Heart left ventricle (tissue), 13 donors: ENCODE measurements at regions not wholly inside any gene's neighbourhood (a gene's known extent, or its start where the extent isn't known, plus 50 kb on each side); places are given as distances from the start of the nearest gene placed in this dataset.

ENCODE experiments used
- CTCF ChIP-seq, 12 donors: fragments of 200-600 bp; sonication (generic) in 4 of 12; IDR thresholded peaks; one replicate each; pipeline versions ENCODE4 v1.5.0 to v1.8.0; 2018 to 2022; ENCODE audit warnings: antibody characterized with exemption in 12 of 12, mild to moderate bottlenecking in 5 of 12
- POLR2A ChIP-seq, 2 donors: fragments of 450-650 bp; IDR thresholded peaks; one replicate each; pipeline ENCODE4 v1.6.1; 2017; ENCODE audit warnings: antibody characterized with exemption in 2 of 2, mild to moderate bottlenecking in 2 of 2, moderate library complexity in 2 of 2
- donor health status: ischemic (EF 13 %, LVEDD 7.1; RV severe dilation, severe dysfunction).
- donor health status: DM: no; HTN: yes; CAD: no.
- donor health status: DM: no; HTN: no; CAD: no.
- donor health status: ischemic (EF 25% LVEDD 6.9; RV normal size, moderate dysfunction).
- donor health status: ischemic (EF 25% LVEDD 5.7; RV mildly dilated, moderate dysfunction).
- donor health status: ischemic (EF 35%, LVEDD 5.7; RV mildly dilated, moderate dysfunction).
- donor health status: nonischemic (EF 11% LVEDD 7.7; RV severe dilation, severe dysfunction).
- donor health status: DM: yes; HTN: yes; CAD: no.
- donor health status: PGD.
- donor health status: ischemic (EF 29% LVEDD 5.4; RV normal size, mild dysfunction).
- donor health status: nonischemic (EF 23%, LVEDD 6.1; RV moderate dilation, normal function).

- TF ChIP-seq CTCF (IDR thresholded peaks at IDR 0.05) (no peak), POLR2A (IDR thresholded peaks at IDR 0.05) (no peak)
These were observed 142.2 kb upstream of the CCDC68 start for GRCh38 chr18:55101458-55101824.
